CD4-positive, CD25-positive, alpha-beta regulatory T cell (primary cell): ENCODE measurements at regions not wholly inside any gene's neighbourhood (a gene's known extent, or its start where the extent isn't known, plus 50 kb on each side); places are given as distances from the start of the nearest gene placed in this dataset.

Source experiments
- ATAC-seq, 2 donors: fragments of 150-1000 bp; cut with Tn5 transposase; one replicate each; pipeline ENCODE4 v1.10.0; 2021; ENCODE audit warnings: low read depth in 2 of 2, moderate number of reproducible peaks in 2 of 2, moderate library complexity in 1 of 2
- DNase-seq, 3 donors: peaks; one replicate each; pipeline versions ENCODE4 v3.0.0 to v3.0.0-alpha.2; 2012 to 2022; ENCODE audit warnings: mixed read lengths in 1 of 3
- H3K27ac ChIP-seq: one replicate; pipeline ENCODE4 v1.7.0; 2013; ENCODE audit warnings: mild to moderate bottlenecking, low read length; ENCODE audit not compliant: insufficient read depth, poor library complexity, severe bottlenecking
- H3K27me3 ChIP-seq: one replicate; pipeline ENCODE4 v1.7.0; 2013; ENCODE audit warnings: low read length; ENCODE audit not compliant: control insufficient read depth, insufficient read depth
- H3K36me3 ChIP-seq: one replicate; pipeline ENCODE4 v1.7.0; 2013; ENCODE audit warnings: mild to moderate bottlenecking, low read length, moderate library complexity; ENCODE audit not compliant: control insufficient read depth, insufficient read depth
- H3K4me1 ChIP-seq: 2 replicates; pipeline ENCODE4 v1.7.0; 2013; ENCODE audit warnings: mild to moderate bottlenecking, low read length; ENCODE audit not compliant: insufficient read depth, control insufficient read depth, poor library complexity, severe bottlenecking
- H3K4me3 ChIP-seq: one replicate; pipeline ENCODE4 v1.7.0; 2013; ENCODE audit warnings: low read depth, mild to moderate bottlenecking, low read length, moderate library complexity
- H3K9me3 ChIP-seq, 2 experiments: 1 replicate in 1 of 2; 2 replicates in 1 of 2; pipeline ENCODE4 v1.7.0; 2013; ENCODE audit warnings: low read length in 2 of 2, mild to moderate bottlenecking in 1 of 2, moderate library complexity in 1 of 2; ENCODE audit not compliant: control insufficient read depth in 2 of 2
- H3K27ac Mint-ChIP-seq, 3 donors: one replicate each; pipeline ENCODE4 v1.8.0; 2020 to 2022; ENCODE audit warnings: mild to moderate bottlenecking in 3 of 3, mixed read lengths in 3 of 3, moderate library complexity in 2 of 3
- H3K27me3 Mint-ChIP-seq: one replicate; pipeline ENCODE4 v1.8.0; 2022; ENCODE audit warnings: mild to moderate bottlenecking, mixed read lengths
- H3K36me3 Mint-ChIP-seq: one replicate; pipeline ENCODE4 v1.8.0; 2020; ENCODE audit warnings: mixed read lengths
- H3K4me1 Mint-ChIP-seq, 4 donors: one replicate each; pipeline ENCODE4 v1.8.0; 2020 to 2022; ENCODE audit warnings: mixed read lengths in 4 of 4, mild to moderate bottlenecking in 1 of 4
- H3K4me3 Mint-ChIP-seq, 4 donors: one replicate each; pipeline ENCODE4 v1.8.0; 2020 to 2022; ENCODE audit warnings: mild to moderate bottlenecking in 4 of 4, mixed read lengths in 4 of 4, moderate library complexity in 3 of 4
- H3K9me3 Mint-ChIP-seq, 7 donors: one replicate each; pipeline ENCODE4 v1.8.0; 2020 to 2022; ENCODE audit warnings: mixed read lengths in 7 of 7, mild to moderate bottlenecking in 3 of 7, moderate library complexity in 2 of 7

- Mint-ChIP-seq H3K4me3 (no peak overlapping the region), H3K4me1 (no peaks in the 10 kb centered on the region), H3K27me3 (no peaks in the 10 kb centered on the region), H3K9me3 (no peaks in the 10 kb centered on the region), H3K27ac (no peak overlapping the region), H3K36me3 (no peaks in the 10 kb centered on the region)
- DNase-seq (no peak), ATAC-seq (no peak)
- Histone ChIP-seq H3K9me3 (no peaks in the 10 kb centered on the region), H3K27me3 (no peaks in the 10 kb centered on the region), H3K36me3 (no peaks in the 10 kb centered on the region), H3K4me1 (no peaks in the 10 kb centered on the region), H3K4me3 (no peak overlapping the region), H3K27ac (no peak overlapping the region)
Measured at GRCh38 chr2:18404708-18405107, 155.7 kb downstream of the RDH14 start.

GRCh38 chr2:18403921-18404522 lies 156.4 kb downstream of the RDH14 start:
- Histone ChIP-seq H3K4me1 (no peaks in the 10 kb centered on the region), H3K4me3 (no peak overlapping the region), H3K27ac (no peak overlapping the region), H3K9me3 (no peaks in the 10 kb centered on the region), H3K27me3 (no peaks in the 10 kb centered on the region), H3K36me3 (no peaks in the 10 kb centered on the region)
- ATAC-seq (no peak), DNase-seq (no peak)
- Mint-ChIP-seq H3K9me3 (no peaks in the 10 kb centered on the region), H3K27me3 (no peaks in the 10 kb centered on the region), H3K4me3 (no peak overlapping the region), H3K36me3 (no peaks in the 10 kb centered on the region), H3K4me1 (no peaks in the 10 kb centered on the region), H3K27ac (no peak overlapping the region)

DNA sequence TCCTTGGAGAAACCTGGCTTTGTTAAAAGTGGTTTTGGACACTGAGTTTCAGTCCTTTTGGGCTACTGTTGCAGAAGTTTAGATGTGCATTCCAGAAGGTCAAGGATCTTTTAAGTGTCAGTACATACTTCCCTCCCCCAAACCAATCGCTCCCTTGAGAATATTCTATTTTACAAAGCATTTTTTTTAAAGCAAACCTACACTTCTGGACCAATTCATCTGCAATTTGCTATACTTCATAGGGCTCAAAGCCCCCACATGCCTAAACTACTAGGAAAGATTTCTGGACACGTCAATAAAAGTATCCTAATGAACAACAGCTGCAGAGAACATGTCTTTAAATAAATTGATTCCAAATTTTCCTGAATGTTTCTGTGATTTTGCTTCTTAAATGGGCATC lies 157.6 kb downstream of the RDH14 start:
- H3K27ac Mint-ChIP-seq = no peak overlapping the region
- H3K27me3 Mint-ChIP-seq = no peaks in the 10 kb centered on the region
- H3K9me3 Mint-ChIP-seq = no peaks in the 10 kb centered on the region
- Histone ChIP-seq H3K36me3 (no peaks in the 10 kb centered on the region), H3K4me1 (no peaks in the 10 kb centered on the region), H3K9me3 (no peaks in the 10 kb centered on the region), H3K27me3 (no peaks in the 10 kb centered on the region), H3K27ac (no peak overlapping the region), H3K4me3 (no peak overlapping the region)
- no peaks in the 10 kb centered on the region for H3K4me1 Mint-ChIP-seq
- H3K4me3 Mint-ChIP-seq = no peak overlapping the region
- ATAC-seq = no peak
- no peak for DNase-seq
- H3K36me3 Mint-ChIP-seq = no peaks in the 10 kb centered on the region

- Histone ChIP-seq H3K27ac (no peak overlapping the region), H3K9me3 (no peaks in the 10 kb centered on the region), H3K4me1 (no peaks in the 10 kb centered on the region), H3K36me3 (no peaks in the 10 kb centered on the region), H3K4me3 (no peak overlapping the region), H3K27me3 (no peaks in the 10 kb centered on the region)
- Mint-ChIP-seq H3K36me3 (no peaks in the 10 kb centered on the region), H3K4me3 (no peak overlapping the region), H3K27me3 (no peaks in the 10 kb centered on the region), H3K4me1 (no peaks in the 10 kb centered on the region), H3K9me3 (no peaks in the 10 kb centered on the region), H3K27ac (no peak overlapping the region)
- no peak for ATAC-seq
- DNase-seq = no peak
Measured at GRCh38 chr2:18401471-18401870, 159.0 kb downstream of the RDH14 start.

- no peak overlapping the region for H3K4me3 Mint-ChIP-seq
- DNase-seq (no peak), ATAC-seq (no peak)
- H3K36me3 Mint-ChIP-seq = no peaks in the 10 kb centered on the region
- Histone ChIP-seq H3K9me3 (no peaks in the 10 kb centered on the region), H3K27ac (no peak overlapping the region), H3K4me3 (no peak overlapping the region), H3K27me3 (no peaks in the 10 kb centered on the region), H3K4me1 (no peaks in the 10 kb centered on the region), H3K36me3 (no peaks in the 10 kb centered on the region)
- H3K27me3 Mint-ChIP-seq = no peaks in the 10 kb centered on the region
- H3K27ac Mint-ChIP-seq = no peak overlapping the region
- H3K4me1 Mint-ChIP-seq = no peaks in the 10 kb centered on the region
- H3K9me3 Mint-ChIP-seq = no peaks in the 10 kb centered on the region
Measured at GRCh38 chr2:18399601-18400000, 160.9 kb downstream of the RDH14 start.

DNA sequence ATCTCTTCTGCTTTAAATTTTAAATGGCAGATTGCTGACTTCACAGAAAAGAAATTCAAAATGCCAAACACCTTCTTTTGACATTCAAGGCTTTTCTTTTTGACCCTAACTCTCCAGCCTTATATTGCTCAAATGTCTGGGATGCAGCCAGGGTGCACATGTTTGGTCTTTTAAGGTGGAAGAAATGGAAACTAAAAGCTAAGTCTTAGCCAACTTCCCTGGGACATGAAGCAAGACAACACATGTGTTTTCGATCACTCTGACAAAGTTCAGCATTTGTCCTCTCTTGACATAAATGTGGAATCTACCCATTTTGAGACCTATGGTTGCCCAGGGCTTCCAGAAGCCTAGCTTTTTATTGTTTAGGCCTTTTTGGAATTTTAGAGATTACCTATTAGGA lies 161.6 kb downstream of the RDH14 start:
- Mint-ChIP-seq H3K36me3 (no peaks in the 10 kb centered on the region), H3K4me1 (no peaks in the 10 kb centered on the region), H3K27ac (no peak overlapping the region), H3K27me3 (no peaks in the 10 kb centered on the region), H3K9me3 (no peaks in the 10 kb centered on the region), H3K4me3 (no peak overlapping the region)
- ATAC-seq (no peak), DNase-seq (no peak)
- Histone ChIP-seq H3K36me3 (no peaks in the 10 kb centered on the region), H3K27ac (no peak overlapping the region), H3K9me3 (no peaks in the 10 kb centered on the region), H3K4me1 (no peaks in the 10 kb centered on the region), H3K27me3 (no peaks in the 10 kb centered on the region), H3K4me3 (no peak overlapping the region)

GRCh38 chr2:18396329-18397010 lies 164.0 kb downstream of the RDH14 start:
- no peak for ATAC-seq

GRCh38 chr2:18395555-18395954 lies 164.9 kb downstream of the RDH14 start:
- Mint-ChIP-seq H3K27ac (no peak overlapping the region), H3K9me3 (no peaks in the 10 kb centered on the region), H3K27me3 (no peaks in the 10 kb centered on the region), H3K4me1 (no peaks in the 10 kb centered on the region), H3K36me3 (no peaks in the 10 kb centered on the region), H3K4me3 (no peak overlapping the region)
- Histone ChIP-seq H3K36me3 (no peaks in the 10 kb centered on the region), H3K4me1 (no peaks in the 10 kb centered on the region), H3K27ac (no peak overlapping the region), H3K4me3 (no peak overlapping the region), H3K27me3 (no peaks in the 10 kb centered on the region), H3K9me3 (no peaks in the 10 kb centered on the region)
- DNase-seq (no peak), ATAC-seq (no peak)

More at GRCh38 chr2:18396329-18397010, 164.0 kb downstream of the RDH14 start:
- H3K4me1 ChIP-seq = no peaks in the 10 kb centered on the region
- Mint-ChIP-seq H3K4me1 (no peaks in the 10 kb centered on the region), H3K27ac (no peak overlapping the region), H3K36me3 (no peaks in the 10 kb centered on the region), H3K4me3 (no peak overlapping the region), H3K9me3 (no peaks in the 10 kb centered on the region), H3K27me3 (no peaks in the 10 kb centered on the region)
- H3K27me3 ChIP-seq = no peaks in the 10 kb centered on the region
- H3K4me3 ChIP-seq = no peak overlapping the region
- no peaks in the 10 kb centered on the region for H3K9me3 ChIP-seq
- no peaks in the 10 kb centered on the region for H3K36me3 ChIP-seq
- no peak for DNase-seq
- no peak overlapping the region for H3K27ac ChIP-seq
